ENCODE measurements at regions not wholly inside any gene's neighbourhood (a gene's known extent, or its start where the extent isn't known, plus 50 kb on each side); places are given as distances from the start of the nearest gene placed in this dataset.

GRCh38 chr2:56001947-56002346 is 78.4 kb upstream of the EFEMP1 start:
- TF ChIP-seq SMAD3 (CRISPR knock-in tag; IDR thresholded peaks at IDR 0.05; ENCODE audit: borderline replicate concordance), result no peak
- no peak for TF ChIP-seq CTCF (IDR thresholded peaks at IDR 0.05)
- no peak for TF ChIP-seq MLX (CRISPR knock-in tag; IDR thresholded peaks at IDR 0.05)
- TF ChIP-seq USF1 (CRISPR knock-in tag; IDR thresholded peaks at IDR 0.05), result no peak
- TF ChIP-seq TEAD4 (CRISPR knock-in tag; IDR thresholded peaks at IDR 0.05), result no peak
- no peak for TF ChIP-seq TEAD1 (CRISPR knock-in tag; IDR thresholded peaks at IDR 0.05)
- no peak for TF ChIP-seq ETV6 (CRISPR knock-in tag; IDR thresholded peaks at IDR 0.05)
- no peak for TF ChIP-seq ZNF138 (CRISPR knock-in tag; conservative IDR thresholded peaks at IDR 0.05)
- TF ChIP-seq GABPB1 (CRISPR knock-in tag; IDR thresholded peaks at IDR 0.05), result no peak
- TF ChIP-seq ATF3 (CRISPR knock-in tag; conservative IDR thresholded peaks at IDR 0.05), result no peak
- TF ChIP-seq ATF6 (CRISPR knock-in tag; IDR thresholded peaks at IDR 0.05), result no peak
- TF ChIP-seq NFE2L1 (CRISPR knock-in tag; IDR thresholded peaks at IDR 0.05), result no peak
- no peak for TF ChIP-seq ARID4B (CRISPR knock-in tag; IDR thresholded peaks at IDR 0.05; ENCODE audit: borderline replicate concordance)
- TF ChIP-seq AR (CRISPR knock-in tag; IDR thresholded peaks at IDR 0.05), result no peak
